ELF-1 (cell line): ENCODE measurements at regions not wholly inside any gene's neighbourhood (a gene's known extent, or its start where the extent isn't known, plus 50 kb on each side); places are given as distances from the start of the nearest gene placed in this dataset.
"Not testable (repeated sequence)": the region's sequence is repeated elsewhere in the genome, so short reads cannot be mapped to it uniquely, and the experiment has no call there.

Experiments
- DNase-seq: peaks from one replicate; pipeline ENCODE4 v3.0.0-alpha.2; 2016; ENCODE audit warnings: low read depth, low spot score

DNA sequence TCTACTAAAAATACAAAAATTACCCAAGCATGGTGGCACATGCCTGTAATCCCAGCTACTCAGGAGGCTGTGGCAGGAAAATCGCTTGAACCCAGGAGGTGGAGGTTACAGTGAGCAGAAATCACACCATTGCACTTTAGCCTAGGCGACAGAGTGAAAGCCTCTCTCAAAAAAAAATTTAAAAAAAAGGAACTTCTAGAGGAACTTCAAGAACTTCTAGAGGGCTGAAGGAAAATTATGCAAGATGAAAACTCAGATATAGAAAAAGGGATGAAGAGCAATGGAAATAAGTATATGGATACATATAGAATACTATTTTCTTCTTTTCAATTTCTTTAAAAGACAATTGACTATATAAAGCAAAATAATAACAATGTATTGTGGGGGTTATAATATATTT, 51.2 kb upstream of the PRR5 start:
- no peak for DNase-seq

DNA sequence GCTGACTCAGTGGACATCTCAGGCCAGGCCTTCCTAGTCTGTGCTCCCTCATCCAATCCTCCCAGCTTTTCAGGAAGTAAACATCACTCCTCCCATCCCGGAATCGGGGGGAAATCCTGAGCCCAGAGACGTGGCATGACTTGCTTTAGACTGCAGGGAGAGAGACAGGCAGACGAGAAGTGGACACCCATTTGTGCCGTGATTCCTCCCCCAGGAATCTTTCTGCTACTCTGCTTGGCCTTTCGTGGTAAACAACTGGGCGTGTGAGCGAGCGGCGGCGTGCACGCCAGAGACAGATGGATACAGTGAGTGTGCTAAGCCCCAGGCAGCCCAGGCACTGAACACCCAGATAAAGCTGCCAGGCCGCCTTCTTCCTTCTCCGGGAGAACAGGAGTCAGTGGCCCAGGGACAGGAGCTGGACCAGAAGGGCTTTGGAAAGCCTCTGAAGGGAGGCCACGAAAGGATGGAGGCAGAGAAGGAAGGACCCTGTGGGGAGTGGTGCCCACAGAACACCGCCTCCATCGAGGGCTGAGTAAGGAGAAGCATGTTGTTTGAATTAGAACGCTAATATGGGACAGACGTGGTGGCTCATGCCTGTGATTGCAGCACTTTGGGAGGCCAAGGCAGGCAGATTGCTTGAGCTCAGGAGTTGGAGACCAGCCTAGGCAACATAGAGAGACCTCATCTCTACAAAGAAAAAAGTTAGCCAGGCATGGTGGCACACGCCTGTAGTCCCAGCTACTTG, 53.0 kb upstream of the PRR5 start:
- no peak for DNase-seq

DNA sequence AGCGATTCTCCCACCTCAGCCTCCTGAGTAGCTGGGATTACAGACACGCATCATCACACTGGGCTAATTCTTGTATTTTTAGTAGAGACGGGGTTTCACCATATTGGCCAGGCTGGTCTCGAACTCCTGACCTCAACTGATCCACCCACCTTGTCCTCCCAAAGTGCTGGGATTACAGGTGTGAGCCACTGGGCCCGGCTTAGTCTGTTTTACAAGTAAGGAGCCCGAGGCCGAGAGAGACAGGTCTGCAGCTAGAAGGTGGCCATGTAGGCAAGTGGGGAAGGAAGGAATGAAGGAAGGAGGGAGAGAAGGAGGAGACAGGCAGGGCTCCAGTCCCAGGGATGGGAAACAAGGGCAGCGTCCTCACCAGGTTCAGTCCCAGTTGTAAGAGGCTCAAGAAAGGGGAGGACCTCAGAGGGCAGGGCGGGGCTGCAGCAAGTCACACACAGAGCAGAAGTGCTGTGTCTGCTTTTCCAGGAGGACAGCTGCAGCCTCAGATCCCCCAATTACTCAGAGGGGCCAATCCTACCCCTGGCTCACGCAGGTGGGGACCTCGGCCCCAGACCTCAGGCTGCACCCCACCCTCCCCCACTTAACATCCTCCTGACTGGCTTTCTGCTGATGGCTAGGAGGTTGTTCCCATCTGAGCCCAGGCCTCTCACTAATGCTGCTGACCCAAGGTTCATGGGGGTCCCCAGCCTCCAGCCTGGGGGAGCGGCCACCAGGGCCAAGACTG, 53.8 kb upstream of the PRR5 start:
- no peak for DNase-seq

DNA sequence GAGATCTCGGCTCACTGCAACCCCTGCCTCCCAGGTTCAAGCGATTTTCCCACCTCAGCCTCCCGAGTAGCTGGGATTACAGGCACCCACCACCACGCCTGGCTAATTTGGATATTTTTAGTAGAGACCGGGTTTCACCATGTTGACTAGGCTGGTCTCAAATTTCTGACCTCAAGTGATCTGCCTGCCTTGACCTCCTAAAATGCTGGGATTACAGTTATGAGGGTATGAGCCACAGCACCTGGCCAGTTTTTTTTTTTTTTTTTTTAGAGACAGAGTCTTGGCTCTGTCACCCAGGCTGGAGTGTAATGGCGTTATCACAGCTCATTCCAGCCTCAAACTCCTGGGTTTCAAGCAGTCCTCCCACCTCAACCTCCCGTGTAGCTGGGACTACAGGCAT, 54.9 kb upstream of the PRR5 start:
- DNase-seq, result no peak

DNA sequence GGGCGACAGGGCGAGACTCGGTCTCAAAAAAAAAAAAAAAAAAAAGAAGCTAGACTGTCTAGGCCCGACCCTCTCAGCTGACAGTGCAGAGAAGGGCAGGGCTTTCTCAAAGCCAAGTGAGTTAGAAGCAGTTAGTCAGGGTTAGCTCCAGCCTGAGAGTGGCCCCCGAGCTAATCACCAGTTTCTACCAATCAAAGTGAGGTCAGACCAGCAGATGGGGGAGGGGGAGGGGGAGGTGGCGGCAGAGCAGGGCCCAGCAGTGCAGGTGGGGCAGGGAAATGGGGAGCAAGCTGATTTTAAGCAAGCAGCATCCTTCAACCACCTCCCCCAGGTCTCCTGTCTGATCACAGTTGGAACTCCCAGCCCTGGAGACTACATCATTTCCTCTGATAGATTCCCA, 55.3 kb upstream of the PRR5 start:
- DNase-seq, result no peak

DNA sequence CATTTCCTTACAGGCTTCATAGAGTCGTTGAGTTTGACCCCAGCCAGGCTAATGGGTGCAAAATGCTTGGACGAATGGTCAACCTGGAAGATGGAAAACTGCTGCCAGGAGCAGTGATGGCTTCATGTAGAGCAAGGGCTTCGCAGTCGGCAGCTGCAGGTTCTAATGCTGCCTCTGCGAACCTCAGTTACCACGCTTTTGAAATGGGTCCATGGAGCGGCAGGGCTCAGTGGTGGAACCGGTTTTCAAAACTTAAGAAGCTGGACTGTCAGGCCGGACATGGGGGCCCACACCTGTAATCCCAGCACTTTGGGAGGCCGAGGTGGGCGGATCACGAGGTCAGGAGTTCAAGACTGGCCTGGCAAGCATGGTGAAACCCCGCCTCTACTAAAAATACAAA, 55.9 kb upstream of the PRR5 start:
- DNase-seq, result no peak

DNA sequence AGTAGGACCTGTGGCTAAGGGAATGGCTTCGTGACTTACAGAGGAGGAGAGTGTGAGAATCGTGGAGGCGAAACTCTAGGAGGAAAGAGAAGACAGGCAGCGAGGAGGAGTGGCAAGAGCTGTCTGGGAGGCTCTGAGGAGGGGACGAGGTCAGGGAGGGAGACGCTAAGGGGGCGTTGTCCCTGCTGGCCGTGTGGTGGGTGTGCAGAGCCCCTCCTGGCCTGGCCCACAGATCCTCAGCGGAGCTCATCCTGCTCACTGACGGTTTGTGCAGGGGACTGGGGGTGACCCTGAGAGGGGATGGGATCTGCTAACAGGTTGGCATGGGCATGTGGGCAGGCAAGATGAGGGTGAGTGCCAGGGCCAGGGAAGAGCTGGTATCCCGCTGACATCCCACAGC, 56.5 kb upstream of the PRR5 start:
- no peak for DNase-seq

DNA sequence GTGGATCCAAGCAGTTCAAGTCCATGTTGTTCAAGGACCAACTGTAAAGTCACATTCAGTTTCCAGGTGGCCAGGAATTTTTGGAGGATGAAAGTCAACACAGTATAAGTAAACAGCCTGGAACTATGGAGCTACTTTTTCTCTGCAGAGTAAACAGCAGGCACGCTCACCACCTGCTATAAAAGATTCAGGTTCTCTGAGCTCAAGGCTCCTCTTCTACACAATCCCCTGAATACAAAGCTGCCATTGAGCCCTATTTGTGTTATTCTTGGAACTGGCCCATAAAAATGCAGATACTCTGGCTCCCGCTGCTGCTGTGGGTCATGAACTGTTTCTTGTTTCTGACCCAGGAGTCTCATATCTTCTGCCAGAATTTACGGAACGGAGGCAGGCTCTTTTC, 56.9 kb upstream of the PRR5 start:
- DNase-seq, result no peak

DNA sequence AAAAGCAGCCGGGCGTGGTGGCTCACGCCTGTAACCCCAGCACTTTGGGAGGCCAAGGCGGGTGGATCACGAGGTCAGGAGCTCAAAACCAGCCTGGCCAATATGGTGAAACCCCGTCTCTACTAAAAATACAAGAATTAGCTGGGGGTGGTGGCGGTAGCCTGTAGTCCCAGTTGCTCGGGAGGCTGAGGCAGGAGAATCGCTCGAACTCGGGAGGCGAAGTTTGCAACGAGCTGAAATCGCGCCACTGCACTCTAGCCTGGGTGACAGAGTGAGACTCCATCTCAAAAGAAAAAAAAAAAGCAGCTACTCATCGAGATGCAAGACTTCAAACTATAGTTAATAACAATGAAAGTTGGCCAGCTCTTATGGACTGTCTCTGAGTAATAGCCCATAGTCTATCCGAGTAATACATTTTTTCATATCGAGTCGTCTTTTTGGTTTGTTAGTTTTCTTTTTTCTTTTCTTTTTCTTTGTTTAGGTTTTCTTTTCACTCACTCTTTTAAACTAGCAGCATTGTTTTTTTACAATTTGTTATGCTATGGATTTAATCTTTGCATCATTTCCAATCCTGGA, 58.4 kb upstream of the PRR5 start:
- not testable (repeated sequence) for DNase-seq

DNA sequence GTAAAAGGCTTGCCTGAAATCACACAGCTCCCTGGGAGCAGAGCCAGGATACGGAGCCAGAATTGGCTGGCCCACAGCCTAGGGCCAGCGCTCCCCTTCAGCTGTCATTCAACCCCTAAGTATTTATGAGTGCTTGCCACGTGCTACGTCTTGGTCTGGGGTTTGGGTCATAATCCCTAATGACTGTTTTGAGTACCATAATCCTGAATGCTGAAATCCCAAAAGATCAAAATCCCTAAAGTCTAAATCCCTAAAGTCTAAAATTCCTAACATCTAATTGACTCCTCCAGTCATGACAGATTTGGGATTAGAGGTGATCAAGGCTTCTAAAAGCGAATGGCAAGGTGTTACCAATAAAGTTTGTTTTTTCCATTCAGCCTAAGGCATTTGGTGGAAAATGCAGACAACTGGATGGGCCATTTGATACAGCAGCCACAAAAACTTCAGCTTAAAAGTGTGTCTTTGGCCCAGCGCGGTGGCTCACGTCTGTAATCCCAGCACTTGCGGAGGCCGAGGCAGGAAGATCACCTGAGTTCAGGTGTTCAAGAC, 59.8 kb upstream of the PRR5 start:
- DNase-seq, result no peak

DNA sequence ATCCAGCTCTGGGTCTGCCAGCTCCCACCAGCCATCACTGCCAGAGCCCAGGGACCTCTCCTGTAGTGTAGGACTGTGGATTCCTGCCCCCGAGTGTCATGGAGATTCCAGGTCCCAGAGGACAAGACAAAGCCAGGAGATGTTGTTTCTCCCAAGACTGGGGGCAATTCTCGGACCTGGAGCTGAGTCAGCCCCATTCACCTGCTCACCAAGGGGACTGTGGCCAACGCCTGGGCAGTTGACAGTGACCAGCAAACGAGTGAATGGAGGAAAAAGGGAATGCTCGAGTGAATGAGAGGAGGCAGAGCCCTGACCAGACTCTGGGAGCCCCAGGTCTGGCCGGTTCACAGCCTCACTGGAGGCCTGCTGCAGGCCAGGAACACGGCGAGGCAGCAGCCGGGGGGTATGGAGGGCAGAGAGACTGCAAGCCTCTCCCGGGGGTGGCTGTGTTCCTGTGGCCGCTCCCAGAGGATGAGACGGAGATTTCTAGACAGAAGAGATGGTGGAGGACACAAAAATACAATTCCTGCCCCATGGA, 61.3 kb upstream of the PRR5 start:
- no peak for DNase-seq

DNA sequence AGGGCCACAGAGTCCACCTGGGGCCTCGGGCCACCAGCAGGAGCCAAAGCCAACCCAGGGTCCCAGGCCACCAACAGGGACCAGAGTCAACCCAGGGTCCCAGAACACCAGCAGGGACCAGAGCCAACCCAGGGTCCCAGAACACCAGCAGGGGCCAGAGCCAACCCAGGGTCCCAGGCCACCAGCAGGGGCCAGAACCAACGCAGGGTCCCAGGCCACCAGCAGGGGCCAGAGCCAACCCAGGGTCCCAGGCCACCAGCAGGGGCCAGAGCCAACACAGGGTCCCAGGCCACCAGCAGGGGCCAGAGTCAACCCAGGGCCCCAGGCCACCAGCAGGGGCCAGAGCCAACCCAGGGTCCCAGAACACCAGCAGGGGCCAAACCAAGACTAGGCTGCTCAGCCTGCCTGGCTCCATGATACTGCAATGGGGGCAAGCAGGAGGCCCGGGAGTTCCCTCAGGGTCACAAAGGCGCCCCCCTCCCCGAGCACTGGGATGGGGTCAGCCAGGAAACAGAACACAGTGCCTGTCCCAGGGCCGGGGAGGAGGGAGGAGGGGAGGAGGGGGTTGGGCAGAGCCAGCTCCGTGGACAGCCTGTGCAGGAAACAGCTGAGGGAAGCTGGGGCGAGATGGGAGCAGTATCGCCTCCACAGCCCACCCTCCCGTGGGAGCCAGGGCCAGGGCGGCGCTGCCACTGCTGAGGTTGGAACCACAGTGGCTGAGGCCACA, 62.0 kb upstream of the PRR5 start:
- no peak for DNase-seq

DNA sequence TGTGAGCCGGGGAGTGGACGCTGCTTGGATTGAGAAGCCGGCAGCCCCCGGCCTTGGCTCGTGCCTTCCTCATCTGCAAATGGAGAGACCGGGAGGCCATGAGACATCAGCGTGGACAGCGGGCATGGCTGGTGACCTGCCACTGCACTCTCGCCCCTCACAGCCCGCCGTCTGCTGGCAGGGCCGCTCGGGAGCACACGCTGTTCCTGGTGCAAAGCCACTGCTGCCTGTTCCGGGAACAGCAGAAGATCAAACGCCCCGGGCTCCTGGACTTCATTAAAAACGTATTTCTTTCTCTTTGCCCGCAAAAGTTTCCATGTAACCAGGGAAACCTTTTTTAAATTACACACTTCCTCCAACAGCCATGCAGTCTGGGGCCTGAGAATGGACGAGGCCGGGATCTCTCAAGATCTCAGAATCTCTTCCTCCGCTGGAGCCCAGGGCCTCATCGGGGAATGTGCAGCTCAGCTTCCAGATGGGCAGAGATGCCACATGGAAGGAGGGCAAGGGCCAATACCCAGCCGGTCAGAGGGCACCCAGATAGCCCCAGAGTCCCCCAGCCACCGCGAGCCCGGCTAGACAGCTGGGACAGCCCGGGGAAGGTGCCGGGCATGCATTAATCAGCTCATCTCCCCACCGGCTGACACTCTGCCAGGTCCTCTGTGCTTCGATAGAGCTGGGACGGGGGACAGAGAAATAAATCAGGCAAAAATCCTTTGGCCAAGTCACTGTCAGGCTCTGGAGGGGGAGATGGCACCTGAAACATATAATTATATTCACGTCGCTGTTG, 62.8 kb upstream of the PRR5 start:
- no peak for DNase-seq

DNA sequence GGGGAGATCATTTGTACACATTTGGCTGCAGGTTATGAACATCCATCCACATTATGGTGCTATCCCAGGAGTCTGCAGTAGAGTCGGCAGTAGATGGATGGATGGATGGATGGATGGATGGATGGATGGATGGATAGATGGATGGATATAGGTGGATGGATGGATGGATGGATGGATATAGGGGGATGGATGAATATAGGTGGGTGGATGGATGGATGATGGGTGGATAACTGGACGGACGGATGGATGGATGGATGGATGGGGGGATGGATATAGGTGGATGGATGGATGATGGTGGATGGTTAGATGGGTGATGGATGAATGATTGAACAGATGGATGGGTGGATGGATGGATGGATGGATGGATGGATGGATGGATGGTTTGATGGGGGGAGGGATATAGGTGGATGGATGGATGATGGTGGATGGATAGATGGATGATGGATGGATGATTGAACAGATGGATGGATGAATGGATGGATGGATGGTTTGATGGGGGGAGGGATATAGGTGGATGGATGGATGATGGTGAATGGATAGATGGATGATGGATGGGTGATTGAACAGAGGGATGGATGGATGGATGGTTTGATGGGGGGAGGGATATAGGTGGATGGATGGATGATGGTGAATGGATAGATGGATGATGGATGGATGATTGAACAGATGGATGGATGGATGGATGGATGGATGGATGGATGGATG, 65.3 kb upstream of the PRR5 start:
- not testable (repeated sequence) for DNase-seq

DNA sequence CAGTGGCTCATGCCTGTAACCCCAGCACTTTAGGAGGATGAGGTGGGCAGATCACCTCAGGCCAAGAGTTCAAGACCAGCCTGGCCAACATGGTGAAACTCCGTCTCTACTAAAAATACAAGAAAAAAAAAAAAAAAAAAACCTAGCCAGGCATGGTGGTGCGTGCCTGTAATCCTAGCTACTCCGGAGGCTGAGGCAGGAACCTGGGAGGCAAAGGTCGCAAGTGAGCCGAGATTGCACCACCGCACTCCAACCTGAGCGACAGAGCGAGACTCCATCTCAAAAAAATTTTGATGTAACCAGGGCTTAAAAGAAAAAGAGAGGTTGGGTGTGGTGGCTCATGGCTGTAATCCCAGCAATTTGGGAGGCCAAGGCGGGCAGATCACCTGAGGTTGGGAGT, 66.4 kb upstream of the PRR5 start:
- not testable (repeated sequence) for DNase-seq

DNA sequence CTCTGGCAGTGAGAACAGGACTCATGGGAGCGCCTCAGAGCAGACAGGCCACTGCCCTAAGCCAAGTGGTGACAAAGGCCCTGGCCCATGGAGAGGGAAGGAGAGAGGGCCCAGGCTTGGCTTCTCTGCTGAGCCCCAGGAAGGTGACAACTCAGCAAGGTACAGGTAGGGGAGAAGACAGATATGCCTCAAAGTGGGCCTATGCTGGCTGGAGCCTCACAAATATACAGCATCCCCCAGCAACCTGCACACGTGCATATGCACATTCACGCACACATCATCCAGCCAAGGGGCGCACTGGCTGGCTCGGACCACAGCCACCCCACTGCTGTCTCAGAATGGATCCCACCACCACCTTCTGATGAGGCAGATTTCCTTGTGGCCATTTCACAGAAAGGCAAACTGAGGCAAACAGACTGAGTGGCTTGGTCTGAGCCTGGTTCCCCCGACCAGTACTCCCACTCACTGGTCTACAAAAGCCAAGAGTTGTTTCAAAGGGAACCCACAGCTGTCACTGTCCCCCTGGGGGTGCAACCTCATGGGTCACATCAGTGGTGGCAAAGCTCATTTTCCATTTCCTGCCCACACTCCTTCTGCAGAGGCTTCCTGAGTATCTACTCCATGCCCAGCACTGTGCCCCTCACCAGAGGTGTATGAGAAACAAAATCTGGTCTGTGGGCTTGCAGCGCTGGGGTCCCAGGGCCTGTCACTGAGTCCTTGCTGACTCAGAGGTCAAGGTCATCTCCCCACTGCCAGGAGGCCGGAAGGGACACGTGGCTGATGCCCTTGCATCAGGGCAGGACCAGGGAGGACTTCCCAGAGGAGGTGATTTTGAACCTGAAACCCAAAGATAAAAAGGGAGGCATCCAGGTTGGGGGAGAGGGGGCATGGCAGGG, 67.3 kb upstream of the PRR5 start:
- no peak for DNase-seq

DNA sequence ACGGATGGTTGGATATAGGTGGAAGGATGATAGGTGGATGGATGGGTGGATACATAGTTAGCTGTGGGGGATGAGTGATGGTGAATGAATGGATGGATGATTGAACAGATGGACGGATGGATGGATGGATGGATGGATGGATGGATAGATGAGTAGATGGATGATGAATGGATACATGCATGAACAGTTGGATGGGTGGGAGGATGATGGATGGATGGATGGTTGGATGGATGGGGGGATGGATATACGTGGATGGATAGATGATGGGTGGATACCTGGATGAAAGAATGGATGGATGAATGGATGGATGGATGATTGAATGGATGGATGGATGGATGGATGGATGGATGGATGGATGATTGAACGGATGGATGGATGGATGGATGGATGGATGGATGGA, 68.4 kb upstream of the PRR5 start:
- no peak for DNase-seq

DNA sequence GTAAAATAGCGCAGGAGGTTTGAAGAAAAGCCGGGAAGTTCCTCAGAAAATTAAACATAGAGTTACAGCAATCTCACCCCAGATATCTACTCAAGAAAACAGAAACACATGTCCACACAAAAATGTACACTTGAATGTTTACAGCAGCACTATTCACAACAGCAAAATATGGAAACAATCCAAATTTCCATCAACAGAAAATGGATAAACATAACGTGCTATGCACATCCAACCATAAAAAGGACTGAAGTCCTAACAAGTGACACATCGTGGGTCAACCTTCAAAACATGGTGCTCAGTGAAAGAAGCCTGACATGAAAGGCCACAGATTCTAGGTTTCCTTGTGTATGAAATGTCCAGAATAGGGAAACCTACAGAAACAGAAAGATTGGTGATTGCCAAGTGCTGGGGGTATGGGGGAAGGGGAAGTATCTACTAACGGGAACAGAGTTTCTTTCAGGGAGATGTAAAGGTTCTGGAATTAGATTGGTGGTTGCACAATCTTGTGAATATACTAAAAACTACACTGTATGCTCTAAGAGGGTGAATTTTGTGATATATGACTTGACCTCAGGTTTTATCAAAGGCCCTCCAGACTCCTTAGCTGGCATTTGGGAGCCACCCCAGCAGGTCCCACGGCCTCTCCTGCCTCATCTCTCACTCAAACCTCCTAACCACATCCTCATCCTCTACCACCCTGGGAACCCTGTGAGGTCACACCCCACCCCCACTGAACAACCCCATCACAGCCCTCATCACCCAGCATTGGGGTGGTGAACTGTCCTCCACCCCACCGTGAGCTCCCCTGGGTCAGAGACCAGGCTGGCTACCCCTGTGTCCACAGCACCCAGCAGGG, 69.2 kb upstream of the PRR5 start:
- DNase-seq, result no peak
